SK-MEL-5 (cell line): ENCODE measurements at regions not wholly inside any gene's neighbourhood (a gene's known extent, or its start where the extent isn't known, plus 50 kb on each side); places are given as distances from the start of the nearest gene placed in this dataset.
A peak's percentile ranks its signal among the peaks of the same experiment; 100 is the strongest.

Experiments used
- DNase-seq: peaks from one replicate; pipeline ENCODE4 v3.0.0-alpha.2; 2016; ENCODE audit warnings: low read depth, low spot score
- in situ Hi-C: cut with HindIII; loops from 2 replicates; pipeline ENCODE4 v1.10.0; 2016; ENCODE audit warnings: low sequenced_read_pairs, high pct_unique_total_duplicates, low pct_unique_long_range_greater_than_20kb

- in situ Hi-C loops, result no loop called here
Measured at GRCh38 chrX:39760930-39761329, 336.8 kb downstream of the BCOR start.

DNA sequence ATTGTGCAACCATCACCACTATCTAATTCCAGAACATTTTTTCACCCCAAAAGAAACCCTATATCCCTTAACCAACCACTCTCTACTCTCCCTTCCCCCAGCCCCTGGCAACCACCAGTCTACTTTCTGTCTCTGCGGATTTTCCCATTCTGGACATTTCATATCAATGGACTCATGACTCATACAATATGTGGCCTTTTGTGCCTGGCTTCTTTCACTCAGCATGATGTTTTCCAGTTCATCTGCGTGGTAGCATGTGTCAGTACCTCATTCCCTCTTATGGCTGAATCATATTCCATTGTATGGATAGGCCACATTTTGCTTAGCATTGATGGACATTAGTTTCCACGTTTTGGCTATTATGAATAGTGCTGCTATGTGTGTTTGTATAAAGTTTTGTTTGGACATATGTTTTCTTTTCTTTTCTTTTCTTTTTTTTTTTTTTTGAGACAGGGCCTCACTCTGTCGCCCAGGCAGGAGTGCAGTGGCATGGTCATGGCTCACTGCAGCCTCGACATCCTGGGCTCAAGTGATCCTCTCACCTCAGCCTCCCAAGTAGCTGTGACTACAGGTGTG, 335.4 kb downstream of the BCOR start:
- in situ Hi-C loops, result no loop called here
- DNase-seq, result peak; percentile 38

More at GRCh38 chrX:39760930-39761329, 336.8 kb downstream of the BCOR start:
- no peak for DNase-seq

DNA sequence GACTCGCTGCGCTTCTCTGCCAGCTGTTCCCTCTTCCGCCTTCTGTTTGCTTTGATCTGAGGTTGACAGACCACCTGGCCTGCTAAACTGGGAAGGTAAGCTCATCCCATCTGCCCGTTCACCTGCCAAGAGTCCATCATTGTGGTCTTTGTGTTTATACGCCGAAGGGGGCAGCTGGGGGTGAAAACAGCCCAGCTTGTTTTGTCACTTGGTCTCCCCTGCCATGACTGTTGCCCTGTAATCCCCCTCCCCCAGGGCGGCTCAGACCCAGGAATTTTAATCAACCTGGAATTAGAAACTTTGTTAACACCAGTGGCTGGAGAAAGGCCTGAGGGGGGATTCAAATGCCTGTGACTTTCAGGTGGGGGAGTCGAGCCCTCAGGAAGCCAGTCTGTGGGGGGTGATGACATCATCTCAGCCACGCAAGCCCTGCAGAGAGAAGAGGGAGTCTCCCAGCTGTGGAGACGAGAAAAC, 333.3 kb downstream of the BCOR start:
- DNase-seq, result no peak
- in situ Hi-C loops, result no loop called here

GRCh38 chrX:39765327-39765726, 332.4 kb downstream of the BCOR start:
- in situ Hi-C loops, result no loop called here
- DNase-seq, result no peak

DNA sequence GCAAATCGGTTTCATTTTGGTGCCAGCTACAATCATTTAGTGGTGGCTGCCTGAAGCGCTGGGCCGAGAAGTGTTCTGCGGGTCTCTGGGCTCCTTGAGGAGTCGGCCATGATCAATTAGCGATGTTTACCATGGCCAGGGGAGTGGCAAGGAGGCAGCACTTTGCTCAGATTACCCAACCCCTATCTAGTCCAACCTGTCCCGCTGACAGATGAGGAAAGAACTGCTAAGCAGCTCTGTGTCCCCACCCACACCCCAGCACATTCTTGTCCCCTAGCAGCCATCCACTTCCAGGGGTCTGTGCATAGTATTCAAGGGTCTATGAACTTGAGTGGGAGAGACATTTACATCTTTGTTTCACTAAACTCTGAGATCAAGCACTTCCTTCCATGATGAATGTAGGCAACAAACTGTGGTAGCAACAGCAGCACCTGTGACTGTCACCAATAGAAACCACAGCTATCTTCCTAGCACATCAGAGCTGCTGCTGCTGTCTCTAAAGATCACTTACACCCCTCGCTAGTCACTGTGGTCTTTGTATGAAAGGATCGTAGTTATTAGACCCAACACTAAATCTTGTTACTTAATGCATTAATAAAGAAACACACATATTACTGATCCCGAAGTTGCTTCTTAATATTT, 331.6 kb downstream of the BCOR start:
- no peak for DNase-seq
- in situ Hi-C loops, result no loop called here

DNA sequence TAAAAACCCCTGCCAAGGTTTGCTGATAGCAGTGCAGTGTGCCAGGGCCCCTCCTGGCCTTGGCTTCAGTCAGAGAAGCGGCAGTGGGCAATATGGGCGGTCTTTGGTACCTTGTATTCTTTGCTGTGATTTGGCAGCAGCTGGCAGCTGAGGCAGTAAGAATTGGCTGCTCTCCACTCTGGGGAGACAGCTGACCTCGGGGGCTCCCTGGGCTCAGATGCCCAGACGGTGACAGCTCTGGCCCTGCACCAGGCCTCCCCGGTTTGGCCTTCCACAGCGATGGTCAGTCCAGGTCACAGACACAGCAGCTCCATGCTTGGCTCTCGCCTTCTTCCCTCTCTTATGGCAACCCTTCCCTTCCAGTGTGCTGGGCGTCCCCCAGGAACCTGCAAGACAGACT, 330.9 kb downstream of the BCOR start:
- in situ Hi-C loops, result no loop called here
- DNase-seq, result no peak

DNA sequence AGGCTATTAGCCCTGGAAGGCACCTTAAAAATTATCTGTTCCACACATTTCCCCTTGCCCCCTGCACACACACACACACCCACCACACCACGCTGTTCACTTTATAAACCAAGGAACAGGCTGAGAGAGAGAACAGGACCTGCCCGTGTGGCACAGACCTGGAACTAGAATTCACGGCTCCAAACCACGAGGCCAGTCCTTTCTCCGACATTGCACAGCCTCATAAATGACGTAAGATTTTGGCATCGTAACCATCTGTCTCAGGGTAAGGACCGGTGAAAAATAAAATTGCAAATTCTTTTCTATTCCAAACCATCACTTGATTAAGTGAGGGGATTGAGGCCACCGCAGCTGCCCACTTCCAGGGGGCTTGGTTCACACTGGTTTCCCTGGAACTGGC, 330.3 kb downstream of the BCOR start:
- DNase-seq, result no peak
- in situ Hi-C loops, result no loop called here

GRCh38 chrX:39769748-39770147, 328.0 kb downstream of the BCOR start:
- in situ Hi-C loops, result no loop called here
- DNase-seq, result no peak

DNA sequence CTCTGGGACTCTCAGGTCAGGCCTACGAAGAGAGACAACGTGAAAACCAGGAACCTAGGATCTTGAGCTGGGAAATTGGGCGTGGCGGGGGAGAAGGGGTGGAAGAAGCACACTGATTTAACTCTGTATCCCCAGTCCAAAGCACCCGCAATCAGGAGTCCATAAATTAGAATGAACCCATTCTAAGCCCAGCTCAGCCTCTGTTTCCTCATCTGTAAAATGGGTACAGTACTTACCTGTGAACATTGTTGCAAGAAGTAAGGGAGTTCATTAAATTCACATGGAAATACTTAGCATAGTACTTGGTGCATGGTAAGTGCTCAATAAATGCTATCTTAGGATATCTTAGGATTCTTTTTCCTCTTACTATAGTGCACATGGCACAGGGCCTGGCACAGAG, 326.7 kb downstream of the BCOR start:
- in situ Hi-C loops, result no loop called here
- DNase-seq, result no peak

DNA sequence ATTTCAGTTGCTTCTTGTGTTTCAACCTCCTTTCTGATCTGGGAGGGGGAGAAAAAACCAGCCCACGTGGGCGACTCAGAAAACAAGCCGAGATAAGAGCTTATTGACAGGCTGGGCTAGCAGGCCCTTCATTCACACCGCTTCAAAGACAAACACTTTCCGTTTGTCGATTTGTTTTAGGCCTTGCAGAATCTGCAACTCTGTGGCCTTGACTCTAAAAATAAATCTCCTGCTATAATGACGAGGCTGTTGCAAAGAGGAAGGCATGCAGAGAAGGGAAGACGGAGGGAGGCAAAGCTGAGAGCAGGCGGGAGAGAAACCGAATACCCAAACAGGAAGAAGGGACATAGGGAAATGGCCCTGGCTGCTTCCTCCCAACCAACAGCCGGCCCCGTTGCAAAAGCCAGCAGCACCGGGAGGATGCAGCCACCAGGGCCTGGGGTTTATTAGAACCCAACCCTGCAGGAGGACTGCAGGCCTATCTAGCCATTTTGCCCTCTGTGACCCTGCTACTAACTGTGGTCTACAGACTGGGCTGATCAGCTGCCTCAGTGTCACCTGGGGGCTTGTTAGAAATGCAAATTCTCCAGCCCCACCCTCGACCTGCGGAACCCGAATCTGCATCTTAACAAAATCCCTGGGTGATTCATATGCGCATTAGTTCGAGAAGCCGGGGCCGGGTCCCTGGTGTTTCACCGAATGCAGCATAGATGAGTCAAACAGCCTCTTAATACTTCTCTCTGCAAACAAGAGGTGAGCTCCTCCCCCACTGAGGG, 325.5 kb downstream of the BCOR start:
- in situ Hi-C loops, result no loop called here
- no peak for DNase-seq

GRCh38 chrX:39773150-39773549, 324.6 kb downstream of the BCOR start:
- DNase-seq, result no peak
- in situ Hi-C loops, result no loop called here

- DNase-seq, result no peak
- in situ Hi-C loops, result no loop called here
Measured at GRCh38 chrX:39773923-39774773, 323.6 kb downstream of the BCOR start.

GRCh38 chrX:39774774-39775328, 322.9 kb downstream of the BCOR start:
- in situ Hi-C loops, result no loop called here
- no peak for DNase-seq

DNA sequence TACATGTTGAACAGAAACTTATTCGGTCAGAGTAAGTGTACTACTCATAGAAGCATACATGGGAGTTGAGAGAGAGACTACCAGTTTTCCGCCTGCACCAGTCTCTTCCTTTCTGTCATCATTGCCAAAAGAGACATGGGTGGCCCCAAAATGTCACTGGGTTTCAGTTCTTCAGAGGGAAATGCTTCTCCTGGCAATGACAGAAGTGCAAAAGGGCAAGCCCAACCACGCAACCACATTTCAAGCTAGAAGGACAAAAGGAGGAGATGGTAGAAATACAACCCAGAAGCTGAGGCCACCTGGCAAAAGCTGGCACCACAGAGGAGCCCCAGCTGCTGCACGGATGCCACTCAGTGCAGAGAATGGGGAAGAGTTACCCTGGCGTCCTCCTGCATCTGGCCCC, 320.1 kb downstream of the BCOR start:
- in situ Hi-C loops, result no loop called here
- DNase-seq, result no peak

GRCh38 chrX:39779952-39780783, 317.6 kb downstream of the BCOR start:
- no peak for DNase-seq
- in situ Hi-C loops, result no loop called here

DNA sequence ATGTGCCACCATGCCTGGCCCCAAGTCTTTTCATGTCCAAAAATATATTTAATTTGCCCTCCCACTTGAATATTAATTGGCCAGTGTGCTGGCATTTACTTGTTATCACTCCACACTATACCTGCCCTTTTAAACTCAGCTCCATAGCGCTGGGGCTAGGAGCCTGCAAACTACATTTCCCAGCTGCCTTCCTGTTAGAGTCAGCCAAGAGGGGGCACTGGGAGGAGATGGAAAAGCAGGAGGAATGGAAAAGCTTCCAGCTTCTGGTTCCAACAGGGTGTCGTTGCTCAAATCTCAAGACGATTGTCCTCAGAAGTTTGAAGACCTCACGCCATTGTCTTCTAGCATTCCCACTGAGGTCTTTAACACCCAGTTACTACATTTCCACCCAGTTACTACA, 315.5 kb downstream of the BCOR start:
- no peak for DNase-seq
- in situ Hi-C loops, result no loop called here

GRCh38 chrX:39787999-39788398, 309.8 kb downstream of the BCOR start:
- in situ Hi-C loops, result no loop called here
- no peak for DNase-seq
